ENCODE measurements at regions not wholly inside any gene's neighbourhood (a gene's known extent, or its start where the extent isn't known, plus 50 kb on each side); places are given as distances from the start of the nearest gene placed in this dataset.

- DNase-seq (ENCODE audit: low read depth): no peak
Observed at GRCh38 chr17:77688369-77688768, 270.1 kb upstream of the TNRC6C start.

GRCh38 chr17:77690271-77691161 lies 268.0 kb upstream of the TNRC6C start:
- H3K4me3 ChIP-seq (ENCODE audit: low read depth, low read length): no peak overlapping the region

More at GRCh38 chr17:77688369-77688768, 270.1 kb upstream of the TNRC6C start:
- TF ChIP-seq CTCF (conservative IDR thresholded peaks at IDR 0.05; ENCODE audit: low read depth, low read length): no peak
- no peak overlapping the region for H3K4me3 ChIP-seq (ENCODE audit: low read depth, low read length)

DNA sequence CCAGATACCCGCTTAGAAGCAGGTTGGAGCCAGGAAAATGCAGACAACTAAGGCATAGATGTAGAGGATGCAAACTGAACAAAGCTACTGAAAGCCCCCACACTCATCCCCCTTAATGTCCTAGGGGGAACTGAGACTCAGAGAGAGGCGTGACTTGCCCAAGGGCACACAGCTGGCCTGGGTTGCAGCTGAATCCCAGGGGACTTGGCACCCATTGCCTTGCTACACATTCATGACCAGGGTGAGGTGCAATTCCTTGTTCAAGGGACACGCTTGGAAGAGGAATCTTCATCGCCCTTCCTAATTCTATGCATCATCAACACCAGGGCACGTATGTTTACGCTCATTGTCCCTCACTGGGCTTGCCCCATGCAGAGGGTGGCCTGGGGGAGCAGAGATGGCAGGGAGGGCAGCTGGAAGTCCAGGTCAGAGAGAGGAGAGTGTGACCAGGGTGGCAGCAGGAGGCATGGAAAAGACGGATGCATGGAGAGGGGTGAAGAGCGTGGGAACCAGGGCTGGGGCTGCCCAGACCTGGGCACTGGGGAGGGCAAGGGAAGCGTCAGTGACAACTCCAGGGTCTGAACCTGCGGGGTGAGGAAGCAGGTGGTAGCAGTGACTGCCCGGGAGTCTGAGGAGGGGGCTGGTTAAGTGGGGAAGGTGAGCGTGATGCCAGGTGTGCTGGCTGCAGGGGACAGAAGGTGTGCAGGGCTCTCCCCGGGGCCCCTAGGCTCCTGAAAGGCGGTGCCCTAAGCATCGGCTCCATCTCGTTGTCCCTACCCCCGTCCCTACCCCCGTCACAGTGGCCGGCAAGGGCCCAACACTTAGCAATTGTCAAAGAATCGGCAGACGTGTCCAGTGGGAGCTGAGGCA lies 267.1 kb upstream of the TNRC6C start:
- H3K4me3 ChIP-seq (ENCODE audit: low read depth, low read length): no peak overlapping the region
- DNase-seq (ENCODE audit: low read depth): no peak
- no peak for TF ChIP-seq CTCF (conservative IDR thresholded peaks at IDR 0.05; ENCODE audit: low read depth, low read length)

More at GRCh38 chr17:77690271-77691161, 268.0 kb upstream of the TNRC6C start:
- TF ChIP-seq CTCF (conservative IDR thresholded peaks at IDR 0.05; ENCODE audit: low read depth, low read length): no peak
- DNase-seq (ENCODE audit: low read depth): no peak

GRCh38 chr17:77692571-77693161 lies 265.8 kb upstream of the TNRC6C start:
- H3K4me3 ChIP-seq (ENCODE audit: low read depth, low read length): no peak overlapping the region
- TF ChIP-seq CTCF (conservative IDR thresholded peaks at IDR 0.05; ENCODE audit: low read depth, low read length): no peak
- no peak for DNase-seq (ENCODE audit: low read depth)

GRCh38 chr17:77693301-77693700 lies 265.2 kb upstream of the TNRC6C start:
- DNase-seq (ENCODE audit: low read depth): no peak
- TF ChIP-seq CTCF (conservative IDR thresholded peaks at IDR 0.05; ENCODE audit: low read depth, low read length): no peak
- no peak overlapping the region for H3K4me3 ChIP-seq (ENCODE audit: low read depth, low read length)

DNA sequence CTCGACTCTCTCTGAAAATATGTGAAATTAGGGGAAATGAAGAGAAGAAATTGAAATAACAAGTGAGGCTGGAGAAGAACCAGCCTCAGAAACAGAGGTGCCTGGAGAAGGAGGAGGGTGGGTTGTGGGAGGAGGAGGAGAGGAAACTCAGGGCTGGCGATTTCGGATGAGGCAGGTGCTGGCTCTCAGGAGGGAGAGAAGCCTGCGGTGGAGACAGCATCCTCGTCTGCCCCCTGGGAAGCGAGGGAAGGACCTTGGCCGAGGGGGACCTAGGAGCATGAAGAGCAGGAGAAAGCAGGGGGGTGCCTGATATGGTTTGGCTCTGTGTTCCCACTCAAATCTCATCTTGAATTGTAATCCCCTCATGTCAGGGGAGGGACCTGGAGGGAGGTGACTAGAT lies 264.7 kb upstream of the TNRC6C start:
- DNase-seq (ENCODE audit: low read depth): no peak
- H3K4me3 ChIP-seq (ENCODE audit: low read depth, low read length): no peak overlapping the region
- TF ChIP-seq CTCF (conservative IDR thresholded peaks at IDR 0.05; ENCODE audit: low read depth, low read length): no peak
